SK-N-DZ (cell line): ENCODE measurements at regions not wholly inside any gene's neighbourhood (a gene's known extent, or its start where the extent isn't known, plus 50 kb on each side); places are given as distances from the start of the nearest gene placed in this dataset.
A peak's percentile ranks its signal among the peaks of the same experiment; 100 is the strongest.

ENCODE experiments used
- DNase-seq: peaks from one replicate; pipeline ENCODE4 v3.0.0-alpha.2; 2015; ENCODE audit warnings: low spot score

- no peak for DNase-seq
These were observed 317.0 kb upstream of the JAG1 start for GRCh38 chr20:10990625-10991382.

- no peak for DNase-seq
These were observed 318.9 kb upstream of the JAG1 start for GRCh38 chr20:10992731-10993130.

GRCh38 chr20:10994991-10995700 is 321.3 kb upstream of the JAG1 start:
- no peak for DNase-seq

- no peak for DNase-seq
These were observed 324.7 kb upstream of the JAG1 start for GRCh38 chr20:10998476-10998875.

- DNase-seq = peak; percentile 64
These were observed 326.6 kb upstream of the JAG1 start for GRCh38 chr20:11000416-11000815.

GRCh38 chr20:11001302-11001701 is 327.5 kb upstream of the JAG1 start:
- DNase-seq = no peak

GRCh38 chr20:11001764-11002540 is 328.2 kb upstream of the JAG1 start:
- DNase-seq = no peak

GRCh38 chr20:11003341-11003740 is 329.5 kb upstream of the JAG1 start:
- DNase-seq = no peak

- DNase-seq = peak; percentile 92
These were observed 334.7 kb upstream of the JAG1 start for GRCh38 chr20:11008444-11009033.

- DNase-seq = peak; percentile 45
These were observed 337.9 kb upstream of the JAG1 start for GRCh38 chr20:11011653-11012052.

GRCh38 chr20:11012975-11013374 is 339.2 kb upstream of the JAG1 start:
- no peak for DNase-seq

- no peak for DNase-seq
These were observed 340.0 kb upstream of the JAG1 start for GRCh38 chr20:11013801-11014200.

GRCh38 chr20:11015440-11015839 is 341.6 kb upstream of the JAG1 start:
- no peak for DNase-seq

- DNase-seq = no peak
These were observed 343.6 kb upstream of the JAG1 start for GRCh38 chr20:11017446-11017845.

GRCh38 chr20:11018668-11019170 is 344.9 kb upstream of the JAG1 start:
- DNase-seq = no peak

GRCh38 chr20:11020712-11021111 is 346.9 kb upstream of the JAG1 start:
- no peak for DNase-seq

- DNase-seq = no peak
These were observed 353.4 kb upstream of the JAG1 start for GRCh38 chr20:11027224-11027623.

- DNase-seq = no peak
These were observed 356.6 kb upstream of the JAG1 start for GRCh38 chr20:11030351-11030750.

GRCh38 chr20:11031300-11031699 is 357.5 kb upstream of the JAG1 start:
- no peak for DNase-seq

GRCh38 chr20:11032611-11033010 is 358.8 kb upstream of the JAG1 start:
- DNase-seq = no peak

GRCh38 chr20:11034025-11034424 is 360.2 kb upstream of the JAG1 start:
- no peak for DNase-seq

GRCh38 chr20:11035211-11035610 is 361.4 kb upstream of the JAG1 start:
- DNase-seq = no peak
